K562 (cell line): ENCODE measurements at regions not wholly inside any gene's neighbourhood (a gene's known extent, or its start where the extent isn't known, plus 50 kb on each side); places are given as distances from the start of the nearest gene placed in this dataset.

Source experiments
- ATAC-seq: fragments of 200-7000 bp; cut with Tn5 transposase; 3 replicates; pipeline ENCODE4 v1.9.1; 2020; ENCODE audit warnings: moderate library complexity
- BruUV-seq: library from RNA; stranded (reverse); fragments of 400-500 nt; replicated peaks from 2 replicates; lab custom pipeline; 2021; lab: Mats Ljungman, UMichigan
- CTCF ChIA-PET: fragments of 300-600 bp; formaldehyde crosslinking; extraction: SDS; loops from one replicate; lab custom pipeline; 2021; ENCODE audit warnings: low intra/inter-chr PET ratio; lab: Yijun Ruan, JAX
- POLR2A ChIA-PET: fragments of 300-600, 350-650 bp; sonication (Branson Sonifier 250); formaldehyde crosslinking; extraction: SDS; loops from one replicate; lab custom pipeline; 2021; ENCODE audit warnings: antibody characterized with exemption, inconsistent platforms; lab: Yijun Ruan, JAX
- DNase-seq, 4 experiments: peaks; one replicate each; pipeline versions ENCODE4 v3.0.0 to v3.0.0-alpha.2; 2011 to 2018; ENCODE audit warnings: low spot score in 3 of 4, mixed read lengths in 3 of 4; ENCODE audit errors: extremely low read depth in 1 of 4
- FAIRE-seq: peaks from 2 replicates; lab custom pipeline; 2011; peaks lifted over from hg19 to GRCh38; lab: Jason Lieb, UNC
- H2AFZ ChIP-seq: 2 replicates; pipeline ENCODE4 v1.6.0; 2011; ENCODE audit warnings: low read depth, low read length, control low read depth, inconsistent platforms
- H3K27ac ChIP-seq: fragments of 200-600 bp; 3 replicates; pipeline ENCODE4 v1.8.0; 2011; ENCODE audit warnings: low read depth, mild to moderate bottlenecking, control low read depth, inconsistent platforms, low read length, moderate library complexity, mixed read lengths; ENCODE audit errors: extremely low read depth
- H3K27me3 ChIP-seq, 2 experiments: fragments of 300-600 bp in 1 of 2; 2 replicates in 1 of 2; 3 replicates in 1 of 2; pipeline versions ENCODE4 v1.6.0 to v1.8.0; 2011; ENCODE audit warnings: inconsistent platforms in 2 of 2, low read length in 2 of 2, mild to moderate bottlenecking in 1 of 2, mixed read lengths in 1 of 2, moderate library complexity in 1 of 2; ENCODE audit not compliant: control insufficient read depth in 2 of 2, insufficient read depth in 2 of 2
- H3K36me3 ChIP-seq: fragments of 300-600 bp; 3 replicates; pipeline ENCODE4 v1.8.0; 2011; ENCODE audit warnings: mild to moderate bottlenecking, low read length, inconsistent platforms; ENCODE audit not compliant: control insufficient read depth, insufficient read depth
- H3K4me1 ChIP-seq, 2 experiments: fragments of 200-600 bp in 1 of 2; replicated peaks in 1 of 2; 2 replicates in 1 of 2; 3 replicates in 1 of 2; pipeline versions ENCODE4 v1.5.1 to v1.8.0; 2011; ENCODE audit warnings: inconsistent platforms in 2 of 2, low read length in 2 of 2, mild to moderate bottlenecking in 1 of 2, mixed read lengths in 1 of 2, moderate library complexity in 1 of 2; ENCODE audit not compliant: control insufficient read depth in 2 of 2, insufficient read depth in 2 of 2
- H3K4me2 ChIP-seq: 2 replicates; pipeline ENCODE4 v1.6.1; 2011; ENCODE audit warnings: low read length, control low read depth, inconsistent platforms, mixed read lengths; ENCODE audit not compliant: insufficient read depth
- H3K4me3 ChIP-seq: fragments of 200-600 bp; sonication (generic), shearing (Covaris generic); 2 replicates; pipeline ENCODE4 v1.5.1; 2016; ENCODE audit warnings: control low read depth, inconsistent platforms
- H3K79me2 ChIP-seq: fragments of 200-600 bp; 3 replicates; pipeline ENCODE4 v1.8.0; 2011; ENCODE audit warnings: low read length, inconsistent platforms; ENCODE audit not compliant: control insufficient read depth, insufficient read depth
- H3K9ac ChIP-seq, 2 experiments: 2 replicates each; pipeline versions ENCODE4 v1.6.0 to v1.6.1; 2011; ENCODE audit warnings: low read depth in 2 of 2, low read length in 2 of 2, control low read depth in 1 of 2, inconsistent platforms in 1 of 2, mild to moderate bottlenecking in 1 of 2, mixed read lengths in 1 of 2; ENCODE audit not compliant: insufficient read depth in 1 of 2
- H3K9me1 ChIP-seq: one replicate; pipeline ENCODE4 v1.6.0; 2011; ENCODE audit warnings: inconsistent platforms, mild to moderate bottlenecking, low read length, moderate library complexity; ENCODE audit not compliant: control insufficient read depth, insufficient read depth
- H3K9me3 ChIP-seq: replicated peaks from 2 replicates; pipeline ENCODE4 v1.5.1; 2011; ENCODE audit warnings: low read depth, low read length, inconsistent platforms; ENCODE audit not compliant: control insufficient read depth, insufficient read depth
- H4K20me1 ChIP-seq: replicated peaks from 2 replicates; pipeline ENCODE4 v1.6.1; 2011; ENCODE audit warnings: low read length, inconsistent platforms, mixed read lengths; ENCODE audit not compliant: control insufficient read depth, insufficient read depth
- GATAD2B ChIP-seq: fragments of 450-650 bp; IDR thresholded peaks from 2 replicates; pipeline ENCODE4 v1.6.1; 2017; ENCODE audit warnings: mild to moderate bottlenecking, borderline replicate concordance
- JUND ChIP-seq, 2 experiments: IDR thresholded peaks; 2 replicates in 1 of 2; 3 replicates in 1 of 2; pipeline ENCODE4 v1.6.1; 2011; ENCODE audit warnings: borderline replicate concordance in 2 of 2, low read depth in 2 of 2, low read length in 2 of 2, improper control_type of control experiment in 1 of 2, missing biosample characterization in 1 of 2, missing genetic modification characterization in 1 of 2, missing genetic modification reagents in 1 of 2
- KDM1A ChIP-seq, 2 experiments: fragments of 450-650 bp; IDR thresholded peaks; 2 replicates each; pipeline ENCODE4 v1.6.1; 2016; ENCODE audit warnings: mild to moderate bottlenecking in 2 of 2
- NBN ChIP-seq: fragments of 450-650 bp; IDR thresholded peaks from 2 replicates; pipeline ENCODE4 v1.6.1; 2016; ENCODE audit warnings: low read depth, mild to moderate bottlenecking
- SRSF1 ChIP-seq: fragments of 200-400 bp; formaldehyde crosslinking; IDR thresholded peaks from 2 replicates; pipeline ENCODE4 v1.6.1; 2017; ENCODE audit warnings: mild to moderate bottlenecking, low read depth, low read length, moderate library complexity
- TGIF2 ChIP-seq: sonication (generic); formaldehyde crosslinking; IDR thresholded peaks from 2 replicates; pipeline ENCODE4 v1.8.1; 2022; ENCODE audit warnings: mild to moderate bottlenecking, missing genetic modification reagents, moderate library complexity
- ZBED1 ChIP-seq: IDR thresholded peaks from 2 replicates; pipeline ENCODE4 v1.6.1; 2014
- ZNF239 ChIP-seq: fragments of 250-450 bp; sonication (Bioruptor Pico); IDR thresholded peaks from 2 replicates; pipeline ENCODE4 v1.4.0; 2020; ENCODE audit warnings: mild to moderate bottlenecking
- ZNF583 ChIP-seq: fragments of 250-450 bp; sonication (Bioruptor Pico); IDR thresholded peaks from 2 replicates; pipeline ENCODE4 v1.4.0; 2020
- ZNF586 ChIP-seq: fragments of 450-650 bp; formaldehyde crosslinking; conservative IDR thresholded peaks from 2 replicates; pipeline ENCODE4 v1.4.0; 2020; ENCODE audit warnings: mild to moderate bottlenecking, moderate library complexity
- ZNF707 ChIP-seq: fragments of 250-450 bp; sonication (Bioruptor Pico); conservative IDR thresholded peaks from 2 replicates; pipeline ENCODE4 v1.8.0; 2022; ENCODE audit warnings: inconsistent platforms, mild to moderate bottlenecking, moderate library complexity
- WGBS: fragments of 100-300 bp; shearing (Covaris generic); methylation state at CpG from one replicate; pipeline ENCODE4 v1.1.6; 2016; ENCODE audit warnings: low coverage, mixed read lengths; ENCODE audit not compliant: insufficient coverage; ENCODE audit errors: missing lambda C conversion rate; 5-methylcytosine and 5-hydroxymethylcytosine counted together
- in situ Hi-C: fragments of 300-500 bp; cut with MboI; formaldehyde crosslinking; loops from 4 replicates; pipeline ENCODE4 v1.15.0; 2018; ENCODE audit warnings: inconsistent platforms, mixed read lengths
- intact Hi-C: fragments of 100-400 bp; cut with micrococcal nuclease; formaldehyde crosslinking; loops from 2 replicates; pipeline ENCODE4 v1.14.2; 2022
- TF ChIP-seq, protein P1 (sequence below): fragments of 450-650 bp; formaldehyde crosslinking; IDR thresholded peaks from 2 replicates; pipeline ENCODE4 v1.4.0; 2020; ENCODE audit warnings: mild to moderate bottlenecking, moderate library complexity
- TF ChIP-seq, protein P2 (sequence below): fragments of 450-650 bp; formaldehyde crosslinking; IDR thresholded peaks from 2 replicates; pipeline ENCODE4 v1.4.0; 2022; ENCODE audit warnings: missing genetic modification characterization

DNA sequence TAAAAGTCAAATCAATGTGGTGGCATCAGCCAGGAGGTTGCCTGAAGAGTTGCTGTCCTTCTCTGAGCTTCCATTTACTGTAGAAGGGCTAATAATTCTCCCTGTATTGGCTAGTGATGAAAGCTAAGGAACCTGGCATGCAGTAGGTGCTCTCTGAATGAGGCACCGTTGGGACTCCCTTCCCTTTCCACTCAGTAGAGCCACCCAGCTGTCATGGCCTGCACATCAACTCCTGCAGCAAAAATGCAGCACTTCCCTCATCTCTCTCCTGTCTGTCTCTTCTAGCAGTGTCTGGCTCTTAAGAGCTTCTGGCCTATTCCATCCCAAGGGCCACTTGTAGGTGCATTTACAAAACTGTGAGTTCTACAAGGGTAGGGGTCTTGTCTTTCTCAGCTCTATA is 369.0 kb downstream of the MATN1 start:
- Histone ChIP-seq H3K4me3 (no peak overlapping the region), H3K9me3 (no peaks in the 10 kb centered on the region), H3K9ac (no peak overlapping the region), H3K27me3 (peaks cover 0 to 4% of the 10 kb centered on the region in 2 experiments; a peak in 1 of 5 replicates), H2AFZ (no peak overlapping the region)
- ChIA-PET POLR2A (interaction anchor here (0.5 to 1.2 kb wide), 5 partner anchors 10 to 125 kb away, joined by 3 read pairs; no protein-coding TSS in a partner anchor), CTCF (no interaction called here)
- no peak for ATAC-seq
- TF ChIP-seq GATAD2B (no peak), NBN (no peak), KDM1A (IDR thresholded peaks at IDR 0.05) (no peak), TGIF2 (CRISPR knock-in tag) (no peak), ZNF583 (CRISPR knock-in tag) (no peak), ZNF707 (CRISPR knock-in tag) (no peak), ZBED1 (no peak), ZNF239 (no peak), JUND (IDR thresholded peaks at IDR 0.05; ENCODE audit: borderline replicate concordance, low read depth, low read length) (no peak), JUND (tag; IDR thresholded peaks at IDR 0.05; ENCODE audit: borderline replicate concordance, low read depth, low read length) (no peak), ZNF586 (CRISPR knock-in tag) (no peak), SRSF1 (no peak)
- TF ChIP-seq, protein P1, sequence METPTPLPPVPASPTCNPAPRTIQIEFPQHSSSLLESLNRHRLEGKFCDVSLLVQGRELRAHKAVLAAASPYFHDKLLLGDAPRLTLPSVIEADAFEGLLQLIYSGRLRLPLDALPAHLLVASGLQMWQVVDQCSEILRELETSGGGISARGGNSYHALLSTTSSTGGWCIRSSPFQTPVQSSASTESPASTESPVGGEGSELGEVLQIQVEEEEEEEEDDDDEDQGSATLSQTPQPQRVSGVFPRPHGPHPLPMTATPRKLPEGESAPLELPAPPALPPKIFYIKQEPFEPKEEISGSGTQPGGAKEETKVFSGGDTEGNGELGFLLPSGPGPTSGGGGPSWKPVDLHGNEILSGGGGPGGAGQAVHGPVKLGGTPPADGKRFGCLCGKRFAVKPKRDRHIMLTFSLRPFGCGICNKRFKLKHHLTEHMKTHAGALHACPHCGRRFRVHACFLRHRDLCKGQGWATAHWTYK, result no peak
- TF ChIP-seq, protein P2, sequence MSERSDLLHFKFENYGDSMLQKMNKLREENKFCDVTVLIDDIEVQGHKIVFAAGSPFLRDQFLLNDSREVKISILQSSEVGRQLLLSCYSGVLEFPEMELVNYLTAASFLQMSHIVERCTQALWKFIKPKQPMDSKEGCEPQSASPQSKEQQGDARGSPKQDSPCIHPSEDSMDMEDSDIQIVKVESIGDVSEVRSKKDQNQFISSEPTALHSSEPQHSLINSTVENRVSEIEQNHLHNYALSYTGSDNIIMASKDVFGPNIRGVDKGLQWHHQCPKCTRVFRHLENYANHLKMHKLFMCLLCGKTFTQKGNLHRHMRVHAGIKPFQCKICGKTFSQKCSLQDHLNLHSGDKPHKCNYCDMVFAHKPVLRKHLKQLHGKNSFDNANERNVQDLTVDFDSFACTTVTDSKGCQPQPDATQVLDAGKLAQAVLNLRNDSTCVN, result no peak
- TF ChIP-seq, all 486 proteins: peak for 0
- FAIRE-seq (no peak), DNase-seq (no peak)
- Histone ChIP-seq H3K4me2 (no peak overlapping the region), H3K36me3 (no peaks in the 10 kb centered on the region), H3K4me1 (no peaks in the 10 kb centered on the region), H3K27ac (no peak overlapping the region), H3K9me1 (no peaks in the 10 kb centered on the region), H4K20me1 (no peaks in the 10 kb centered on the region), H3K79me2 (no peaks in the 10 kb centered on the region)
- 0% methylated on average over 1 of the region's 1 CpG for WGBS
- intact Hi-C loops (no loop called here), in situ Hi-C loops (no loop called here)
- no TSS peak for BruUV-seq
